GM18517 (cell line): ENCODE measurements at regions not wholly inside any gene's neighbourhood (a gene's known extent, or its start where the extent isn't known, plus 50 kb on each side); places are given as distances from the start of the nearest gene placed in this dataset.

Experiments
- ATAC-seq: cut with Tn5 transposase; IDR thresholded peaks from one replicate; pipeline ENCODE4 v1.9.1; 2021; ENCODE audit warnings: mild to moderate bottlenecking, moderate library complexity; ENCODE audit not compliant: unreplicated experiment

DNA sequence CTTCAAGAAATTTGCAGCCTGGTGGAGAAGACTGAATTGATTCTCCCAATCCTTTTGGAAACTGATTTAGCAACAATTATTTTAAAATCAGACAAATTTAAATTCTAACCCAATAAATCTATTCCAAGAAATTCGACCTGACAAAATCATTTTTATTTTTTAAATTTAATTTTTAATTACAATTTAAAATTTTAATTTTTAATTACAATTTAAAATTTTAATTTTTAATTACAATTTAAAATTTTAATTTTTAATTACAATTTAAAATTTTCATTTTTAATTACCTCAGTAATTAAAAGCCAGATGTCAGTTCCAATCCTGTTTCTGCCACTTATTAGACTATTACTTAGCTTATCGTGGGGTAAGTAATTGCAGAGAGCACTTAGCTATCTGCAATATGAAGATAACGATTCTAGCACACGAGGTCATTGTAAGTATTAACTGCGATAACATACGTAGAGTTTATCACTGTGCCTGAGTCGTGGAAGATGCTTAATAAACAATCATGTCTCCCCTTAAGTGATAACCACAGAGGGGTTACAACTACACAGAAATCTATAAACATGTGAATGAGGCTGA is 346.4 kb upstream of the SLC24A2 start:
- no peak for ATAC-seq

DNA sequence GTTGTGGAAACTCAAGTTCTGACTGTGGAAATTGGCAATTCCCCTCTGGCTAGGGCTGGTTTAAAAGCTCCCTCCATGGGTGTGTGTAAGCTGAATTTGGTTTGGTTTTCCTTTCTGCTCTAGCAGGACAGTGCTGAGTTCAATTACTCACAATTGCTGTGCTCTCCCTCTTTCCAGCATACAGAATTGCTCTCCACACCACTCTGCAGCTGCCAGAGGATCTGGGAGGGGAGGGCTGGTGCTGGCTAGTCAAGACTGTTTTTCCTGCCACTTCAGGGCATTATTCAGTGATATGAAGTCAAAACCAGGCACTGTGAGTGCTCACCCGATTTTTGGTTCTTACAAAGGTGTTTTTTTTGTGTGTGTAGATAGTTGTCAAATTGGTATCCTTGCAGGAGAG is 336.9 kb upstream of the SLC24A2 start:
- no peak for ATAC-seq

DNA sequence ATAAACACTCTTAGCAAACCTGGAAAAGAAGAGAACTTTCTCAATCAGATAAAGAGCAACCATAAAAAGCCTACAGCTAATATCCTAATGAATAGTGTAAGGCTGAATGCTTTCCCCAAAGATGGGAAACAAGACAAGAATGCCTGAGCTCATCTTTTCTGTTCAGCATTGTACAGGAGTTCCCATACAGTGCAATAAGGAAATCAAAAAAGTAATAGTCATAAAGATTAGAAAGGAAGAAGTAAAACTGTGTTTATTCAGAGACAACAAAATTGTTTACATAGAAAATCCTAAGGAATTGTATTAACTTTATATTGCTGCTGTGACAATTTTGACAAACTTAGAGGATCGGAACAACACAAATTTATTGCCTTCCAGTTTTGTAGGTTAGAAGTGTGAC is 330.7 kb upstream of the SLC24A2 start:
- ATAC-seq: no peak

DNA sequence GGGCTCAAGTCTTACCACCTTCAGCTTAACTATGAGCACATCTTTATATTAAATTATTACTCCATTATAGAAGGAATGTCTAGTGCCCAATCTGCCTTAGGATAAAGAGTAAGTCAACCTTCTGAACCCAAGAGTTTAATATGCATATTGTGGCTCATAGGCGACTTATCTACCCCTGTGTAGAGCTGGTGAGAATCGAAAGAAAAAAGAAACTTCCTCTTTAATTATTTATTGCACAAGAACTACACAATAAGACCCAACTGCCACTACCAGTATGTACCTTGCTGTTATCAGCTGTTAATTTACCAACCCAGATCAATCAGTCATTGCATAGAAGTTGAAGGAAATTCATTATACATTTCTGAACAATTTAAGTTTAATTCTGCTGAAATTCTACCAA is 329.1 kb upstream of the SLC24A2 start:
- ATAC-seq: no peak

DNA sequence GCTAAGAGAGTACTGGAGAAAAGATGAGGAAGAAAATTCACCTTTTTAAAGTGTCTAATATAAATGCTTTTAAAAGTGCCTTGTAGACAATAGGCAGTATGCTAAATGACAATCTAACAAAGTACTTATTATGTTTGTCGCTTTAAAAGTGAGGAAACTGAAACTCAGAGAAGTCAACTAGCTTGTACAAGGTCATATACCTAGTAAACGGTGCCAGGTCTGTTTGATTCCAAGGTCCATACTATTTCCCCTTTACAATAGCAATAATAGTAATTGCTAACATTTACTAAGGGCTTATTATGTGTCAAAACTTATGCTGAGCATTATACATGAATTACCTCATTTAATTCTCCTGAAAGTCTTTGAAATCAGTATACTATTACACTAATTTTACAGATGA is 328.6 kb upstream of the SLC24A2 start:
- ATAC-seq: no peak

DNA sequence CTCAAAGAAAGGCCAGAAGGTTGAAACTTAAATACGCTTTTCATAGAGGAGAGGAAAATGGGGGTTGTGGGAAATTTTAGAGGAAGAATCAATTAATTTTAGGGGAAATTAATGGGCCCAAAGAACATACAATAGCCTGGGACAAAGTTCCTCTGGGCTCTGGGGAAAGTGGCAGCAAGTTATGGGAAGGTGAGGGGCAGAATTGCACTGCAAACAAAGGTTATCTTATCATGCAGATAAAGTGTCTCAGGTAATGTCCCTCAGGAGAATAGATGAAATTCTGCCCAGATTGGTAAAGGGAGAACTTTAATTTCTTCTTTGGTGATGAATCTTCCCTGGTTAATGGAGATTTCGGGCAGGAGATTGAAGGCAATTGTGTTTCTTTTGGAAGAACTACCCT is 326.1 kb upstream of the SLC24A2 start:
- ATAC-seq: no peak

DNA sequence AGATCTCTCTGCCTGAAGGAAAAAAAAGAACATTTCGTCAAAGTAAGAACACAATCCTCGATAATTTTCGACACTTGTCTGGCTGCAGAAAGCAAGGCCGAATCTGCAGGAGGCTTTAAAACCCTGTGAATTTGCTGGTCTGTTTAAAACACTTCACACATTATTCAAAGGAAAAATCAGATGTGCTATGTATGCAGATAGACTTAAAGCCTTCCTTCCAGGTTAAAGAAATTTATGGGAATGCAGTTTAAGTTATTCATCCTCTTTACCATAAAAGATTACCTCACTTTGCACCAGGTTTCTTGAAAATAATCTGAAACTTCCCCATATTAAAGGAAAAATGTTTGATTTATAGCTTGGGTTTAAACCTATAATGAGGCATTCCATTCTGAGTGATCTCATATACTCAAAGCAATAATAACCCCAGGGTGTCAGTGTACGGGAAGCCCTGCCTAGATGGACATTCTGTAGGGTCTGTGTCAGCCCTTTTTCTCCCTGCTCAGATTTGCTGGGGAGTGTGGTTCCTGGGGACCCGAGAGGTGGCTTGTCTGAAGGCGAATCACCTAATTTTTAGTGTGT is 323.5 kb upstream of the SLC24A2 start:
- ATAC-seq: no peak

DNA sequence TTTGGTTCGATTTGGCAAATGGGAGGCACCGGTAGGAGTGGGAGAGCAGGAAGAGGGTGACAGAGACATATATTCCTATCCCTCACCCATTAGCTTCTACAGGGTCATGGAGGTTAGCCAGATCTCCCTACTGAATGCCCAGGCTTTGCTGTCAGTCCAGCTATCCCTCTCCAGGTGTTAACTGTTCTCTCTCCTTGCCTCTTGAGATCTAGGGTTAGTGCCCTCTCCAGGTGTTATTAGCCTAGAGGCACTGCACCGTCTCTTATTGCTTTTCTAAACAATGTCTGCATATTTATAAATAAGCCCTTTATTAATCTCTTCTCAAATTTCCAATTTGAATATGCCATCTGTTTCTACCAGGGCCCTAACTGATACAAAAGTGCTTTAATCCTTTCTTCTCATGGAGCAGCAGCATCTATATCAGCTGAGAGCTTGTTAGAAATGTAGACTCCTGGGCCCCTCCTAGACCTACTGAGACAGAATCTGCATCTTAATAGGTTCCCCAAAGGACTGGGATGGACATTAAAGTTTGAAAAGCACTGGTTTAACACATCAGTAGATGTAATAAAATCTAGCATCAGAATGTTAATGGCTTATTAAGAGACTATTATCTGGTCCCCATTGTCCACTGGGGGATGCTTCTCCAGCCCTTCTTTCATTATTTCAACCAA is 322.5 kb upstream of the SLC24A2 start:
- ATAC-seq: no peak

DNA sequence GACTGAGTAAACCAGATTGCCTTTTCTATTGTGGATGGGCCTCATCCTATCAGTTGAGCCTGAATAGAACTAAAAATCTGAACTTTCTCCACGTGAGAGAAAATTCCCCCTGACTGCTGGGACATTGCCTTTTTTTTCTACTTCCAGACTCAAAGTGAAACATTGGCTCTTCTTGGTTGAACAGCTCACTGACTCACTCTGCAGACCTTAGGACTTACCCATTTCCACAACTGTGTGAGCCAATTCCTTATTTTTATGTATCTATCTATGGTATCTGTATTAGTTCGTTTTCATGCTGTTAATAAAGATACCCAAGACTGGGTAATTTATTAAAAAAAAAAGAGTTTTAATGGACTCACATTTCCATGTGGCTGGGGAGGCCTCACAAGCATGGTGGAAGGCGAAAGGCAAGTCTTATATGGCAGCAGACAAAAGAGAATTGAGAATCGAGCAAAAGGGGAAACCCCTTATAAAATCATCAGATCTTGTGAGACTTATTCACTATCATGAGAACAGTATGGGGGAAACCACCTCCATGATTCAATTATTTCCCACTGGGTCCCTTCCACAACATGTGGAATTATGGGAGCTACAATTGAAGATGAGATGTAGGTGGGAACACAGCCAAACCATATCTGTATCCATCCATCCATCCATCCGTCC is 306.7 kb upstream of the SLC24A2 start:
- no peak for ATAC-seq

DNA sequence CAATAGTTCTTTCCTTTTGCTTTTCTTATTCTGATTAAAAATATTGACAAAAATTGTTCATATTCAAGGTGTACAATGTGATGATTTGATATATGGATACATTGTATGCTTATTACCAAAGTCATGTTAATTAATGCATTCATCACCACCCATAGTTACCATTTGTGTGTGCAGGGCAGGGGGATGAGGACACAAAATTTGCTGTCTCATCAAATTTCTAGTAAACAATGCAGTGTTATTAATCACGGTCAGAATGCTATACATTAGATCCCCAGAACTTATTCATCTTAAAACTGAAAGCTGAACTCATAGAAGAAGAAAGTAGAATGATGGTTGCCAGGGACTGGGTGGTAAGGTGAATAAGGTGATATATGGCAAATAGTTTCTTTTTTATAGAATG is 303.7 kb upstream of the SLC24A2 start:
- no peak for ATAC-seq

DNA sequence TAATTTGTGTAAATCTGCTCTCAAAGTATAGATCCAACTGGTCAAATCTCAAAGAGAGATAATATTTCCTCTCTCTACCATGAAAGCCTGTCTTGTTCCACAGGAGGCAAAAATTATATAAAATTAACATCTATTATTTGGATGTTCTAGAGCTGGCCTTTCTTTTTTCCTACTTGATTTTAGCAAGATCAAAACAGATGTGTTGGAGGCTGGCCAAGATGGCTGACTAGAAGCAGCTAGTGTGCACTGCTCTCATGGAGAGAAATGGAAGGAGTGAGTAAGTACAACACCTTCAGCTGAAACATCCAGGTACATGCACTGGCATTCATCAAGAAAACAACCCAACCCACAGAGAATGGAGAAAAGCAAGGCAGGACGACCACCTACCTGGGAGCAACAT is 298.6 kb upstream of the SLC24A2 start:
- no peak for ATAC-seq

DNA sequence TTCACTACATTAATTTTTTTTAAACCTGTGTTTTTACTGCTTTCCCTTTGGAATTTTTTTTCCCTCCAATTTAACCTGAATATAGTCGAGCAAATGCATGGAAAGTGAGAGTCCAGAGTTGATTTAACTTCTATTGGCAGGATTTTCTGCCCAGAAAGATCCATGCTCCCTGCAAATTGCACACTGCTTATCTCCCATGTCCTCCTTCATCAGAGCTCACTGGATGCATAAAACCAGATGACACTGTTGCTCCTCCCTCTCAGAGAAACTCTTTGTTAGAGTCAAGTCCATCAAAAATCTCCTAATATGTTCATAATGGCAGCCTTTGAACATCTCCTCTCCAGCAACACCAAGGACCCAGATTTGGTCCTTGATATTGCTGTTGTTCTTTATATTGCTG is 297.0 kb upstream of the SLC24A2 start:
- no peak for ATAC-seq

DNA sequence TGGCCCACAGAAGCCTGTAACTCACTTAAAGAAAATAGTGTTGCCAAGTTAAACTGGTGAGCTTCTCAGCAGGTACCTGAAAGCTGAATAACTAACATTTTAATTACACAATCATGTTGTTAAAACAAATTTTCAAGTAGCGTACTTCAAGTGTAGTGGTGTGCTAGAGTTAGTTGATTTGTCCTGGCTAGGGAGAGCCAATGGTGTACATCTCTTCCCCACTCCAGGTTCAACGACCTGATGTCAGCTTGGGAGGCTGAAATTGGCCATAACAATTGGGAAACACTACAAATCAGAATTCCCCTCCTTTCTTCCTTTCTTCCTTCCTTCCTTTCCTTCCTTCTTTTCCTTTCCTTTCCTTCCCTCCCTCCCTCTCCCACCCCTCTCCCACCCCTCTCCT is 295.3 kb upstream of the SLC24A2 start:
- no peak for ATAC-seq

DNA sequence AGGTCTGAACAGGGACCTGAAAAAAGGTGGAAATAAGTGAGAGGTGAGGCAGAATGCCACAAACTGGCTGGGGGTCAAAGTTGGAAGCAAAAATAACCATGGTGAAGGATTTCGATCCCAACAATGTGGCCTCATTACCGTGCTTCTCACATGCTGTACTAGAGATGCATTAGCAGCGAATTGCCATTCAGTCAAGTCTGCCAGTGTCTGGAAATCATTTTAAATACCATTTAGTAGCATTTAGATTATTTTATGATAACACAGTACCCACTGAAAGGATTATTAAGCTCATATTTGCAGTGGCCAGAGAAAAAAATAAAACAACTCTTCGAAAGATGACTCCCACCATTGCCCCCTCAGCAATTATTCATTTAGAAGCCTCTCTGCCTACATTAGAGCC is 294.6 kb upstream of the SLC24A2 start:
- ATAC-seq: no peak

DNA sequence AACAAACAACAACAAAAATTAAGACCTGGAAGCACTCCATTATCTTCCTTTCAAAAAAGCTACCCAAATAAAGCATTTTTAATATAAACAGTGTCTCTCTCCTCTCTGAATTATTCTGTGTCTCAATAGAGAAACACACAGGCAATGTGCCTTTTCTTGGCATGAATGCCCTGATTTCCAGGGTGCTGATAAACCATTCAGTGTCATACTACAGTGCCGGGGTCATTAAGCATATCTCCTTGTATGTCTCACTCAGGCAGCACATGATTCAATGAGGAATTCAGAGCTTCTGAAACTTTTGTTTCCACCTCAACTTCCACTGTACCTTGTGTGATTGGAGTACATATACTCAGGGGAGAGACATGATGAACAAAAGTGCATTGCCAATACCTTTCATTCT is 294.0 kb upstream of the SLC24A2 start:
- no peak for ATAC-seq

DNA sequence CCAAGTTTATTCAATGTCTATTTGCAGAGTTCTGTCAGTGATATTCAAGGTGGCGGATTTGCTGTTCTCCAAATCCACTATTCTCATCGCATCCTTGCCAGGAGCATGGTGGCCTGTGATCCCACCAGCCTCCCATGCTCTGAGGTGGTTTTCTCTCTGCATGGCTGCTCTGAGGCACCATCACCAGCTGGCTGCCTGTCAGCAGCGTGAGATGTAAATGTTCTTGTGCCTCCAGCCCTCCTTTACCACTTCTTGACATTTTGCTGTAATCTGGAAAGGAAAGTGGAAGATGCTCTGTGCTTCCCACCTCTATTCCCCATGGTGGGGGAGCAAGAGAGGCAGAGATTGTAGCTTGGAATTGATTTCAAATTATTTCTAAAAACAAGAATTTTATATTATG is 293.6 kb upstream of the SLC24A2 start:
- ATAC-seq: no peak

DNA sequence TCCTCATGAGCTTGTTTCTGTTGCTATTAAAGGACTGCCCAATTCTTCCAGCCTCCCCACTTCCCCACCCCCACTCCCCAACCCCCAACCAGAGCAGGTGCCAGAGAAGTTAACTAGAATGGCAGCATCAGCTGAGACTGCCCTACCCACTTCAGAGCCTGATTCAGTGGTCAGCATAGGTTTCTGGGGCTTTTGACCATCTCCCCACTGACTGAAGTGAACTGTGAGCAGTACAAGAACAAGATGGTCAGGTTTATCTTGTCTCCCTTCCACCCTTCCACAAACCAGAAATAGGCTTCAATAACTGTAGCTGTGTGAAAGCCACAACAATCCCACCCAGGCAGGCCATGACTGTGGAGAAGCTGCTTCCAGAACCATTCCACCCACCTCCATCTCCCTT is 289.4 kb upstream of the SLC24A2 start:
- ATAC-seq: no peak

DNA sequence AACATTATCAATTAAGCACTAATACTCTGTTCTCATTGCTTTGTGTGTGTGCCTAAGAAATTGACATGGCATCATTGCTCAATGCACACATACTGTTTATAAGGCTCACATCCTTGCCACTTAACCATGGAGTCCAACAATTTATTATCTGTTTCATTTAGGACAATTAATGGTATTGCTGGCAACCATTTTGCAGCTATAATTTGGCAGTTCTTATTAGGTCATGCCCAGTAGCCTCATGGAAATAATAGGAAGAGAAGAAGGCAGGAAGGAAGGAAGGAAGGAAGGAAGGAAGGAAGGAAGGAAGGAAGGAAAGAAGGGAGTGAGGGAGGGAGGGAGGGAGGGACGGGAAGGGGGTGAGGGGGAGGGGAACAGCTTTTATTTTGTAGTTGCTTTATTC is 285.5 kb upstream of the SLC24A2 start:
- no peak for ATAC-seq

DNA sequence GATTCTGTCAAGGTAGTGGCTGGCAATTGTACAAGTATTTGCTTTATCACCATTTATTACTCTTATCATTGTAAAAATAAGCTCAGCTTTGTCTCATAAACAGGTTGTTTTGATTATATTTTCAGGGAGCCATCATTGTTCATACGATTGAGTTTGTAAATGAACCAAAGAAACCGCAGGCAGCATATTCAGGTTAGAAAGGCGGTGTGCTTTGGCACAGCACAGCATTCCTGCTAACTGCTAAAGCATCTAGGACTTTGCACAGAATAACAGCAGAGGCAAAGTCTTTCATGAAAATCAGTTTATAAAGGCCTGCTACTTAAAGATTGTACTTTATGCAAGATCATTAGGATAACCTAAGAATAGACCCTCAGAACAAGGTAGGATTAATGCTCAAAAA is 281.5 kb upstream of the SLC24A2 start:
- ATAC-seq: no peak

DNA sequence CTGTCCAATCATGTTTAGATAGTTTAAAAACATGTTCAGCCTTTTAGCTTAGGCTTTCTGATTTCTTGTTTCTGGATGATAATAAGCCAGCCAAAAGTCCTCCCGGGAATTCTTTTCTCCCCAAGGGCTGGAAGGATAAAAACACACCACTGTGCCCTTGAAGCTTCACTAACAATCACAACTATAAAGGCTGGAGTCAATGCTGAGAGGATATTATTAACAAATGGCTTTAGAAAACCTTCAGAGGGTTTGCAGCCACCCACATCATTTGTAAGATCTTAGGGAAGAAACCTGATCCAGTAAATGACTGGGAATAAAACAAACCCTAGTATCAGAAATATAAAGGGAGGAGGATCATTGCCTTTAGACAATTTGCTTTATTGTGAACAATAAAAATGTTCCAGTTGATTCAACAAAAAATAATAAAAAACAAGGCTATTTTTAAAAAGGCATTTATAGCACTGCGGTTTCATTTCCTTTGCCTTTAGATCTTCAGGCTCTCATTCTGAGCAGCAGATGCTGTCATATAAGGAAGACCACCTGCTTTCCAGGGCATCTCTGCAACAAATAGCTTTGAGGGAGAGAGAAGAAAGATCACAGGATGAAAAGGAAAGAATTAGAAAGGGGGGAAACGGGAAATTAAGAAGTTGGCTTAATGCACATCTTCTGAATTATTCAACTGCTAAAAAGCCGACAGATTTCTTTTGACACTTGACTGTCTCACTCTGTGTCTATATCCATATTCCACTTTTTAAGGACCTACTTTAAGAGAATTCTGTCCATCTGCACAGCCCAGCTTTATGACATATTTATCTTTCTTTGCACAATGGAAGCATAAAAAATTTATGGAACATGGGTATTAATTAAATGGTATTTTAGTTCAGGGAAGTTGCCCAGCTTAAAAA is 277.2 kb upstream of the SLC24A2 start:
- no peak for ATAC-seq

DNA sequence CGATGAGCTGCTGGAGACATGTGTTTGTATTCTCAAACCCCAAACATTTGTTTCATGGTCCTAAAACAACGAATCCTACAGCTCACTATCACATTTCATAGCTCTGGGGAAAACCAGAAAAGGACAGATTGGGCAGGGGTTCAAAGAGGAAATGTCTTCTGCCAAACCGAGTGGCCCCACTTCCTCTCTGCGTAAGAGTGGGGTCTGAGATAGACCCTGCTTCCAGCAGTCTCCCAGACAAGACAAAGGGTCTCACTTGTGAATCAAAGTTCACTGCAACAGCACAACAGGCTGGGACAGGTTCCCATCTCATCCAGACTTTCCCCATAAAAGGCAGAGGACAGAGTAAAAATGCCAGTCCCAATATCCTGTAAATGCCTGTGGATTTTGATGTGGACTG is 276.2 kb upstream of the SLC24A2 start:
- no peak for ATAC-seq
